GM19452 (cell line): ENCODE measurements at regions not wholly inside any gene's neighbourhood (a gene's known extent, or its start where the extent isn't known, plus 50 kb on each side); places are given as distances from the start of the nearest gene placed in this dataset.
A peak's percentile ranks its signal among the peaks of the same experiment; 100 is the strongest.

ENCODE experiments used
- ATAC-seq: cut with Tn5 transposase; IDR thresholded peaks from one replicate; pipeline ENCODE4 v1.9.1; 2021; ENCODE audit not compliant: unreplicated experiment

GRCh38 chr15:62625429-62626033, 417.0 kb upstream of the TPM1 start:
- ATAC-seq = no peak

GRCh38 chr15:62626903-62627302, 415.6 kb upstream of the TPM1 start:
- no peak for ATAC-seq

- no peak for ATAC-seq
Measured at GRCh38 chr15:62631076-62631724, 411.3 kb upstream of the TPM1 start.

- no peak for ATAC-seq
Measured at GRCh38 chr15:62636823-62637573, 405.5 kb upstream of the TPM1 start.

- ATAC-seq = no peak
Measured at GRCh38 chr15:62637574-62637897, 405.0 kb upstream of the TPM1 start.

GRCh38 chr15:62637950-62638619, 404.5 kb upstream of the TPM1 start:
- ATAC-seq = no peak

- ATAC-seq = no peak
Measured at GRCh38 chr15:62639432-62639831, 403.1 kb upstream of the TPM1 start.

- no peak for ATAC-seq
Measured at GRCh38 chr15:62639906-62640605, 402.5 kb upstream of the TPM1 start.

GRCh38 chr15:62641825-62642224, 400.7 kb upstream of the TPM1 start:
- ATAC-seq = no peak

GRCh38 chr15:62643572-62643971, 399.0 kb upstream of the TPM1 start:
- no peak for ATAC-seq

GRCh38 chr15:62644216-62644888, 398.2 kb upstream of the TPM1 start:
- ATAC-seq = no peak

GRCh38 chr15:62644889-62645742, 397.4 kb upstream of the TPM1 start:
- no peak for ATAC-seq

GRCh38 chr15:62647202-62647842, 395.2 kb upstream of the TPM1 start:
- no peak for ATAC-seq

GRCh38 chr15:62647843-62648505, 394.6 kb upstream of the TPM1 start:
- ATAC-seq = no peak

- peak; percentile 51 for ATAC-seq
Measured at GRCh38 chr15:62648954-62649353, 393.6 kb upstream of the TPM1 start.

- peak; percentile 86 for ATAC-seq
Measured at GRCh38 chr15:62649793-62650420, 392.6 kb upstream of the TPM1 start.

GRCh38 chr15:62653122-62653521, 389.4 kb upstream of the TPM1 start:
- ATAC-seq = no peak

- ATAC-seq = no peak
Measured at GRCh38 chr15:62656071-62656470, 386.5 kb upstream of the TPM1 start.
